ENCODE measurements at regions not wholly inside any gene's neighbourhood (a gene's known extent, or its start where the extent isn't known, plus 50 kb on each side); places are given as distances from the start of the nearest gene placed in this dataset.
"Not testable (repeated sequence)": the region's sequence is repeated elsewhere in the genome, so short reads cannot be mapped to it uniquely, and the experiment has no call there.

GRCh38 chr5:138702166-138703077 lies 50.8 kb upstream of the CTNNA1 start:
- DNase-seq (ENCODE audit: low read depth in 2 of 2): no peak

GRCh38 chr5:138701678-138702077 lies 51.5 kb upstream of the CTNNA1 start:
- DNase-seq (ENCODE audit: low read depth in 2 of 2): no peak

GRCh38 chr5:138700581-138701362 lies 52.5 kb upstream of the CTNNA1 start:
- no peak for DNase-seq (ENCODE audit: low read depth in 2 of 2)

GRCh38 chr5:138699482-138699881 lies 53.7 kb upstream of the CTNNA1 start:
- no peak for DNase-seq (ENCODE audit: low read depth in 2 of 2)

- no peak for DNase-seq (ENCODE audit: low read depth in 2 of 2)
These were observed 54.5 kb upstream of the CTNNA1 start for GRCh38 chr5:138698713-138699112.

- no peak for DNase-seq (ENCODE audit: low read depth in 2 of 2)
These were observed 55.4 kb upstream of the CTNNA1 start for GRCh38 chr5:138697720-138698360.

- DNase-seq (ENCODE audit: low read depth in 2 of 2): no peak
These were observed 56.7 kb upstream of the CTNNA1 start for GRCh38 chr5:138696501-138696900.

GRCh38 chr5:138695781-138696180 lies 57.4 kb upstream of the CTNNA1 start:
- no peak for DNase-seq (ENCODE audit: low read depth in 2 of 2)

GRCh38 chr5:138694146-138694545 lies 59.1 kb upstream of the CTNNA1 start:
- no peak for DNase-seq (ENCODE audit: low read depth in 2 of 2)

- no peak for DNase-seq (ENCODE audit: low read depth in 2 of 2)
These were observed 60.9 kb upstream of the CTNNA1 start for GRCh38 chr5:138692370-138692769.

- no peak for DNase-seq (ENCODE audit: low read depth in 2 of 2)
These were observed 66.6 kb upstream of the CTNNA1 start for GRCh38 chr5:138686668-138687067.

- no peak for DNase-seq (ENCODE audit: low read depth in 2 of 2)
These were observed 68.0 kb upstream of the CTNNA1 start for GRCh38 chr5:138685193-138685745.

- not testable (repeated sequence) for DNase-seq (ENCODE audit: low read depth in 2 of 2)
These were observed 70.8 kb upstream of the CTNNA1 start for GRCh38 chr5:138682462-138682861.

GRCh38 chr5:138678826-138679225 lies 74.4 kb upstream of the CTNNA1 start:
- DNase-seq (ENCODE audit: low read depth in 2 of 2): not testable (repeated sequence)

- no peak for DNase-seq (ENCODE audit: low read depth in 2 of 2)
These were observed 75.4 kb upstream of the CTNNA1 start for GRCh38 chr5:138677782-138678181.

- DNase-seq (ENCODE audit: low read depth in 2 of 2): no peak
These were observed 76.5 kb upstream of the CTNNA1 start for GRCh38 chr5:138676556-138677193.

- DNase-seq (ENCODE audit: low read depth in 2 of 2): no peak
These were observed 77.2 kb upstream of the CTNNA1 start for GRCh38 chr5:138676002-138676401.

- peak in 1 of 2 experiments; percentile 11 for DNase-seq (ENCODE audit: low read depth in 2 of 2)
These were observed 84.5 kb upstream of the CTNNA1 start for GRCh38 chr5:138668451-138669380.

- not testable (repeated sequence) for DNase-seq (ENCODE audit: low read depth in 2 of 2)
These were observed 85.4 kb upstream of the CTNNA1 start for GRCh38 chr5:138667782-138668331.

- DNase-seq (ENCODE audit: low read depth in 2 of 2): no peak
These were observed 86.9 kb upstream of the CTNNA1 start for GRCh38 chr5:138666226-138666742.

All from fibroblast of skin of left quadriceps (primary cell).